OCI-M1 (cell line): ENCODE measurements at regions not wholly inside any gene's neighbourhood (a gene's known extent, or its start where the extent isn't known, plus 50 kb on each side); places are given as distances from the start of the nearest gene placed in this dataset.
A peak's percentile ranks its signal among the peaks of the same experiment; 100 is the strongest.

Source experiments
- DNase-seq: peaks from one replicate; lab custom pipeline; 2025; lab: John Stamatoyannopoulos, UW

GRCh38 chr17:65444049-65444448, 117.4 kb downstream of the AXIN2 start:
- DNase-seq = no peak

GRCh38 chr17:65442691-65443090, 118.8 kb downstream of the AXIN2 start:
- DNase-seq = no peak

- no peak for DNase-seq
Measured at GRCh38 chr17:65442250-65442649, 119.2 kb downstream of the AXIN2 start.

- DNase-seq = no peak
Measured at GRCh38 chr17:65441053-65441605, 120.3 kb downstream of the AXIN2 start.

GRCh38 chr17:65438708-65439294, 122.6 kb downstream of the AXIN2 start:
- DNase-seq = no peak

GRCh38 chr17:65438173-65438572, 123.3 kb downstream of the AXIN2 start:
- no peak for DNase-seq

- DNase-seq = no peak
Measured at GRCh38 chr17:65436871-65437270, 124.6 kb downstream of the AXIN2 start.

GRCh38 chr17:65434878-65435277, 126.6 kb downstream of the AXIN2 start:
- DNase-seq = no peak

- DNase-seq = no peak
Measured at GRCh38 chr17:65434251-65434650, 127.2 kb downstream of the AXIN2 start.

- peak; percentile 24 for DNase-seq
Measured at GRCh38 chr17:65433592-65433991, 127.9 kb downstream of the AXIN2 start.

- DNase-seq = no peak
Measured at GRCh38 chr17:65433157-65433556, 128.3 kb downstream of the AXIN2 start.

- no peak for DNase-seq
Measured at GRCh38 chr17:65431116-65431515, 130.3 kb downstream of the AXIN2 start.

GRCh38 chr17:65430209-65430833, 131.1 kb downstream of the AXIN2 start:
- DNase-seq = no peak

- DNase-seq = no peak
Measured at GRCh38 chr17:65423346-65424140, 137.9 kb downstream of the AXIN2 start.

GRCh38 chr17:65418622-65419021, 142.8 kb downstream of the AXIN2 start:
- DNase-seq = no peak

GRCh38 chr17:65417406-65418221, 143.8 kb downstream of the AXIN2 start:
- DNase-seq = no peak

GRCh38 chr17:65415991-65416390, 145.5 kb downstream of the AXIN2 start:
- DNase-seq = no peak

GRCh38 chr17:65413390-65413789, 148.1 kb downstream of the AXIN2 start:
- no peak for DNase-seq

- DNase-seq = no peak
Measured at GRCh38 chr17:65409381-65409780, 152.1 kb downstream of the AXIN2 start.

- no peak for DNase-seq
Measured at GRCh38 chr17:65408050-65408449, 153.4 kb downstream of the AXIN2 start.

- DNase-seq = no peak
Measured at GRCh38 chr17:65407017-65407416, 154.4 kb downstream of the AXIN2 start.

GRCh38 chr17:65406552-65406951, 154.9 kb downstream of the AXIN2 start:
- DNase-seq = no peak
